B cell (primary cell): ENCODE measurements at regions not wholly inside any gene's neighbourhood (a gene's known extent, or its start where the extent isn't known, plus 50 kb on each side); places are given as distances from the start of the nearest gene placed in this dataset.

Experiments used
- ATAC-seq: fragments of 200-7000 bp; cut with Tn5 transposase; one replicate; pipeline ENCODE4 v1.10.0; 2021; ENCODE audit warnings: low read depth, mild to moderate bottlenecking, moderate number of reproducible peaks, moderate library complexity
- CTCF ChIA-PET: fragments of 350-600 bp; sonication (Branson Sonifier 250); formaldehyde crosslinking; loops from one replicate; lab custom pipeline; 2021; ENCODE audit warnings: antibody characterized with exemption, inconsistent platforms; lab: Charles Lee
- POLR2A ChIA-PET: fragments of 350-600 bp; sonication (Branson Sonifier 250); formaldehyde crosslinking; loops from one replicate; lab custom pipeline; 2021; ENCODE audit warnings: antibody characterized with exemption; lab: Charles Lee
- DNase-seq: peaks from one replicate; pipeline ENCODE4 v3.0.0; 2013
- H2AFZ ChIP-seq: 2 replicates; pipeline ENCODE4 v1.6.1; 2012; ENCODE audit warnings: mild to moderate bottlenecking, low read depth, low read length; ENCODE audit not compliant: insufficient read depth, poor library complexity, severe bottlenecking
- H3K27ac ChIP-seq, 2 donors: 1 replicate in 1 of 2; 2 replicates in 1 of 2; pipeline ENCODE4 v1.5.1; 2012 to 2013; ENCODE audit warnings: low read length in 2 of 2, mild to moderate bottlenecking in 2 of 2, moderate library complexity in 1 of 2
- H3K27me3 ChIP-seq, 4 experiments: fragments of 200-600 bp in 1 of 4; sonication (generic) in 1 of 4; replicated peaks in 1 of 4; 1 replicate in 2 of 4; 2 replicates in 2 of 4; pipeline versions ENCODE4 v1.6.1 to v1.7.0; 2013 to 2016; ENCODE audit warnings: low read length in 3 of 4, mild to moderate bottlenecking in 2 of 4, mixed read lengths in 1 of 4, moderate library complexity in 1 of 4; ENCODE audit not compliant: insufficient read depth in 4 of 4, control insufficient read depth in 3 of 4; ENCODE audit errors: control extremely low read depth in 1 of 4
- H3K36me3 ChIP-seq, 2 experiments: replicated peaks in 1 of 2; 1 replicate in 1 of 2; 2 replicates in 1 of 2; pipeline versions ENCODE4 v1.6.1 to v1.7.1; 2013; ENCODE audit warnings: low read length in 1 of 2; ENCODE audit not compliant: insufficient read depth in 2 of 2, control insufficient read depth in 1 of 2; ENCODE audit errors: control extremely low read depth in 1 of 2, extremely low read depth in 1 of 2
- H3K4me1 ChIP-seq, 2 donors: fragments of 200-600 bp in 1 of 2; sonication (generic) in 1 of 2; 1 replicate in 1 of 2; 2 replicates in 1 of 2; pipeline versions ENCODE4 v1.5.1 to v1.6.1; 2013 to 2017; ENCODE audit warnings: low read length in 2 of 2; ENCODE audit not compliant: control insufficient read depth in 2 of 2, insufficient read depth in 2 of 2
- H3K4me2 ChIP-seq: replicated peaks from 2 replicates; pipeline ENCODE3; 2012; ENCODE audit warnings: mild to moderate bottlenecking, low read depth, low read length; ENCODE audit not compliant: poor library complexity, severe bottlenecking
- H3K4me3 ChIP-seq, 5 experiments: fragments of 200-600 bp in 1 of 5; sonication (generic) in 1 of 5; 1 replicate in 3 of 5; 2 replicates in 2 of 5; pipeline versions ENCODE4 v1.5.1 to v1.7.0; 2011 to 2016; ENCODE audit warnings: low read length in 4 of 5, mild to moderate bottlenecking in 4 of 5, low read depth in 2 of 5, control low read depth in 1 of 5, moderate library complexity in 1 of 5; ENCODE audit not compliant: insufficient read depth in 1 of 5; ENCODE audit errors: control extremely low read depth in 1 of 5, extremely low read depth in 1 of 5
- H3K79me2 ChIP-seq: fragments of 200-600 bp; sonication (generic); one replicate; pipeline ENCODE4 v1.6.0; 2016; ENCODE audit warnings: low read length; ENCODE audit not compliant: control insufficient read depth, insufficient read depth
- H3K9ac ChIP-seq: fragments of 200-600 bp; sonication (generic); 2 replicates; pipeline ENCODE4 v1.6.1; 2017; ENCODE audit warnings: mild to moderate bottlenecking, low read length, moderate library complexity
- H3K9me3 ChIP-seq, 3 donors: one replicate each; pipeline versions ENCODE4 v1.6.1 to v1.7.1; 2013; ENCODE audit warnings: low read length in 2 of 3; ENCODE audit not compliant: control insufficient read depth in 2 of 3, insufficient read depth in 1 of 3; ENCODE audit errors: control extremely low read depth in 1 of 3
- H4K20me1 ChIP-seq: 2 replicates; pipeline ENCODE4 v1.6.0; 2012; ENCODE audit warnings: mild to moderate bottlenecking, low read length; ENCODE audit not compliant: insufficient read depth, control insufficient read depth, poor library complexity, severe bottlenecking
- H3K27ac Mint-ChIP-seq: one replicate; pipeline ENCODE4 v1.8.0; 2021; ENCODE audit warnings: mixed read lengths
- H3K27me3 Mint-ChIP-seq: one replicate; pipeline ENCODE4 v1.8.0; 2021; ENCODE audit warnings: mixed read lengths
- H3K4me1 Mint-ChIP-seq: one replicate; pipeline ENCODE4 v1.8.0; 2021; ENCODE audit warnings: mixed read lengths
- H3K4me3 Mint-ChIP-seq: one replicate; pipeline ENCODE4 v1.8.0; 2021; ENCODE audit warnings: mixed read lengths
- H3K9me3 Mint-ChIP-seq: one replicate; pipeline ENCODE4 v1.8.0; 2022; ENCODE audit warnings: mixed read lengths; ENCODE audit not compliant: insufficient read depth
- EZH2 ChIP-seq: IDR thresholded peaks from 2 replicates; pipeline ENCODE4 v1.6.1; 2012; ENCODE audit warnings: borderline replicate concordance, low read depth, mild to moderate bottlenecking, moderate library complexity, low read length; ENCODE audit not compliant: insufficient read depth, poor library complexity, severe bottlenecking
- WGBS: methylation state at CpG from one replicate; pipeline ENCODE4 v1.1.5; 2013; ENCODE audit warnings: missing lambda C conversion rate; ENCODE audit not compliant: insufficient coverage; 5-methylcytosine and 5-hydroxymethylcytosine counted together
- intact Hi-C: fragments of 100-400 bp; cut with micrococcal nuclease; formaldehyde crosslinking; loops from one replicate; pipeline ENCODE4 v1.10.0; 2022
- TF ChIP-seq, protein P1 (sequence below): fragments of 200-600 bp; IDR thresholded peaks from one replicate; pipeline ENCODE4 v1.8.0; 2022; ENCODE audit warnings: antibody characterized with exemption, mild to moderate bottlenecking

DNA sequence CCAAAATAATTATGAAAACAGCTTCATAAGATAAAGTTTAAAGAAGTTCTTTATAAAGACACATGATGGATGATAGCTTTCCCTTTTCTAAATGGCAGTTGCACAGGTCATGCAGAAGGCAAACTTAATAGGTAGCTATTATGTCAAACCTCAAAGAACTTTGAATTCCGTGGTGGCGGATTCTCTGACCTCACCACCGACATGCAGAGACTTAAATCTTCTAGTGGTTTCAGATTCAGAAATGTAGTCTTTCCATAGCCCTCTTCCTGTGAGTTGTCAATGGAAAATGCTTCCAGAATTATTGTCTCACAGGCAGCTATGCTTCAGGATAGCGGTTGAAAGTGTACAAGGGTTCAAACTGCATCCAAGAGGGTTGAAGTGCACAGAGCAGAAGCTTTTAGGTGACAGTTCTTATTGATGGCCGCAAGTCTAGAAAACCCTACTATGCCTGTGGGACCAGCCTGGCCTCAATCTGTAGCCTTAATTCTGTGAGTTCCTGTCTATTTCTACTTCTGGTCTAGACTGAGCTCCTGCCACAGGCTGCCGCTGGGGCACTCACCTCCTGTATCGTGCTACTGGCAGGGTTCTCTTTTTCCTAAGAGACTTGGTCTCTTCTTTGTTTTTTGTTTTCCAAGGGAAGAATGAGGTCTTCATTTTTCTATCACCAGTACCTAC, 117.0 kb upstream of the ERRFI1 start:
- Histone ChIP-seq H3K4me2 (no peak overlapping the region), H3K9me3 (peaks cover 0 to 5% (median 0%) of the 10 kb centered on the region in 3 donors), H3K36me3 (no peaks in the 10 kb centered on the region), H3K27me3 (peaks cover 0 to 7% (median 0%) of the 10 kb centered on the region in 4 experiments), H3K9ac (no peak overlapping the region), H3K4me3 (no peak overlapping the region), H4K20me1 (no peaks in the 10 kb centered on the region), H3K79me2 (no peaks in the 10 kb centered on the region), H3K27ac (no peak overlapping the region), H2AFZ (no peak overlapping the region), H3K4me1 (no peaks in the 10 kb centered on the region)
- Mint-ChIP-seq H3K4me3 (no peak overlapping the region), H3K9me3 (no peaks in the 10 kb centered on the region), H3K27me3 (peaks cover 27% of the 10 kb centered on the region), H3K4me1 (no peaks in the 10 kb centered on the region), H3K27ac (no peak overlapping the region)
- no peak for TF ChIP-seq EZH2
- TF ChIP-seq, protein P1, sequence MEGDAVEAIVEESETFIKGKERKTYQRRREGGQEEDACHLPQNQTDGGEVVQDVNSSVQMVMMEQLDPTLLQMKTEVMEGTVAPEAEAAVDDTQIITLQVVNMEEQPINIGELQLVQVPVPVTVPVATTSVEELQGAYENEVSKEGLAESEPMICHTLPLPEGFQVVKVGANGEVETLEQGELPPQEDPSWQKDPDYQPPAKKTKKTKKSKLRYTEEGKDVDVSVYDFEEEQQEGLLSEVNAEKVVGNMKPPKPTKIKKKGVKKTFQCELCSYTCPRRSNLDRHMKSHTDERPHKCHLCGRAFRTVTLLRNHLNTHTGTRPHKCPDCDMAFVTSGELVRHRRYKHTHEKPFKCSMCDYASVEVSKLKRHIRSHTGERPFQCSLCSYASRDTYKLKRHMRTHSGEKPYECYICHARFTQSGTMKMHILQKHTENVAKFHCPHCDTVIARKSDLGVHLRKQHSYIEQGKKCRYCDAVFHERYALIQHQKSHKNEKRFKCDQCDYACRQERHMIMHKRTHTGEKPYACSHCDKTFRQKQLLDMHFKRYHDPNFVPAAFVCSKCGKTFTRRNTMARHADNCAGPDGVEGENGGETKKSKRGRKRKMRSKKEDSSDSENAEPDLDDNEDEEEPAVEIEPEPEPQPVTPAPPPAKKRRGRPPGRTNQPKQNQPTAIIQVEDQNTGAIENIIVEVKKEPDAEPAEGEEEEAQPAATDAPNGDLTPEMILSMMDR = no peak
- no peak for ATAC-seq
- ChIA-PET CTCF (no interaction called here), POLR2A (interaction anchor here (0.6 kb wide), 1 partner anchor 52 kb away, joined by 5 read pairs; no protein-coding TSS in a partner anchor)
- WGBS = 86% methylated on average over 4 of the region's 7 CpGs
- no peak for DNase-seq
- intact Hi-C loops = no loop called here

DNA sequence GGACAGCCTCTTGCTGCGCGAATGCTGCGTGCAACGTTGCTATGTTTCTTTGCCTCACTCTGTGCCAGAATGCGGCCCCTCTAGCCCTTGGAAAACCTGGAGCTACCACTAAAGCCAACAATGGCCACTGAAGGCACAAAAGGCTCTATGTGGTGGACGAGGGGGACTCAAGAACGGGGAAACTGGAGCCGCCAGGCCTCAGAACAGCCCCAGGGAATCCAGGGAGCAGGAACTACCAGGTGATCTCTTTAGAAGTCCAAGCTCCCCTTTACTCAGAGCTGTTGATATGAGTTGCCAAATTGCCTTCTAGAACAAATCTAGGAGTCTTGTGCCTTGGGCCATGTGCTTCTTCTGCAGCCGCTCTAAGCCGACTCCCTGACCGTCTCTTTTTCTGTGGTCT, 113.8 kb upstream of the ERRFI1 start:
- ChIA-PET CTCF (no interaction called here), POLR2A (no interaction called here)
- WGBS = 91% methylated on average over 8 of the region's 11 CpGs
- Histone ChIP-seq H3K9me3 (peaks cover 0 to 5% (median 0%) of the 10 kb centered on the region in 3 donors), H3K4me3 (no peak overlapping the region), H2AFZ (no peak overlapping the region), H3K79me2 (no peaks in the 10 kb centered on the region), H3K4me2 (no peak overlapping the region), H3K4me1 (no peaks in the 10 kb centered on the region), H3K9ac (no peak overlapping the region), H3K27ac (no peak overlapping the region), H3K36me3 (no peaks in the 10 kb centered on the region), H4K20me1 (no peaks in the 10 kb centered on the region), H3K27me3 (peaks cover 0 to 9% (median 0%) of the 10 kb centered on the region in 4 experiments)
- ATAC-seq (no peak), DNase-seq (no peak)
- TF ChIP-seq EZH2 = no peak
- TF ChIP-seq, protein P1 = no peak
- Mint-ChIP-seq H3K27me3 (peaks cover 35% of the 10 kb centered on the region), H3K9me3 (no peaks in the 10 kb centered on the region), H3K27ac (no peak overlapping the region), H3K4me1 (no peaks in the 10 kb centered on the region), H3K4me3 (no peak overlapping the region)
- intact Hi-C loops = no loop called here
